WTC11 (cell line): ENCODE measurements at regions not wholly inside any gene's neighbourhood (a gene's known extent, or its start where the extent isn't known, plus 50 kb on each side); places are given as distances from the start of the nearest gene placed in this dataset.

Source experiments
- ATAC-seq: fragments of 200-7000 bp; cut with Tn5 transposase; 2 replicates; pipeline ENCODE4 v1.10.0; 2021; ENCODE audit warnings: mild to moderate bottlenecking, moderate library complexity
- CTCF ChIA-PET: fragments of 300-600 bp; sonication (Branson Sonifier 250); formaldehyde crosslinking; loops from one replicate; lab custom pipeline; 2021; ENCODE audit warnings: antibody characterized with exemption; lab: Charles Lee
- POLR2A ChIA-PET: fragments of 350-600 bp; sonication (Branson Sonifier 250); formaldehyde crosslinking; loops from one replicate; lab custom pipeline; 2021; ENCODE audit warnings: antibody characterized with exemption; lab: Charles Lee
- DNase-seq: peaks from one replicate; pipeline ENCODE4 v3.0.0; 2021; ENCODE audit warnings: low spot score
- H3K27ac Mint-ChIP-seq: 2 replicates; pipeline ENCODE4 v1.8.0; 2021; ENCODE audit warnings: mixed read lengths
- H3K27me3 Mint-ChIP-seq: 2 replicates; pipeline ENCODE4 v1.8.0; 2021; ENCODE audit warnings: low read depth, mild to moderate bottlenecking, moderate library complexity, mixed read lengths
- H3K36me3 Mint-ChIP-seq: 2 replicates; pipeline ENCODE4 v1.8.0; 2021; ENCODE audit warnings: mixed read lengths
- H3K4me1 Mint-ChIP-seq: 2 replicates; pipeline ENCODE4 v1.8.0; 2022; ENCODE audit warnings: mixed read lengths
- H3K4me3 Mint-ChIP-seq: 2 replicates; pipeline ENCODE4 v1.8.0; 2021; ENCODE audit warnings: mild to moderate bottlenecking, moderate library complexity, mixed read lengths
- H3K9me3 Mint-ChIP-seq: 2 replicates; pipeline ENCODE4 v1.8.0; 2021; ENCODE audit warnings: mixed read lengths
- ATF1 ChIP-seq: sonication (generic); formaldehyde crosslinking; IDR thresholded peaks from 2 replicates; pipeline ENCODE4 v1.8.1; 2023; ENCODE audit warnings: mild to moderate bottlenecking, moderate library complexity, missing genetic modification reagents
- CDX4 ChIP-seq: fragments of 250-450 bp; sonication (Bioruptor Pico); IDR thresholded peaks from 2 replicates; pipeline ENCODE4 v1.9.0; 2021; ENCODE audit warnings: moderate library complexity, mild to moderate bottlenecking, inconsistent platforms, borderline replicate concordance
- CREB1 ChIP-seq: sonication (generic); formaldehyde crosslinking; IDR thresholded peaks from 2 replicates; pipeline ENCODE4 v1.8.0; 2023; ENCODE audit warnings: mild to moderate bottlenecking, missing genetic modification reagents
- E2F4 ChIP-seq: sonication (generic); formaldehyde crosslinking; IDR thresholded peaks from 2 replicates; pipeline ENCODE4 v1.8.1; 2022; ENCODE audit warnings: low read depth, mild to moderate bottlenecking, moderate library complexity, missing genetic modification reagents, borderline replicate concordance
- FOXP1 ChIP-seq: sonication (generic); formaldehyde crosslinking; IDR thresholded peaks from 2 replicates; pipeline ENCODE4 v1.8.0; 2022; ENCODE audit warnings: missing genetic modification reagents, mild to moderate bottlenecking, moderate library complexity, borderline replicate concordance
- KAT7 ChIP-seq: sonication (generic); formaldehyde crosslinking; IDR thresholded peaks from 2 replicates; pipeline ENCODE4 v1.8.1; 2023; ENCODE audit warnings: missing genetic modification reagents, mild to moderate bottlenecking, borderline replicate concordance
- MYBL2 ChIP-seq: sonication (generic); formaldehyde crosslinking; IDR thresholded peaks from 2 replicates; pipeline ENCODE4 v1.8.1; 2023; ENCODE audit warnings: mild to moderate bottlenecking, moderate library complexity, missing genetic modification reagents
- NR1H2 ChIP-seq: sonication (generic); formaldehyde crosslinking; IDR thresholded peaks from 2 replicates; pipeline ENCODE4 v1.9.0; 2021; ENCODE audit warnings: mild to moderate bottlenecking, moderate library complexity, missing genetic modification reagents
- SMAD3 ChIP-seq: sonication (generic); formaldehyde crosslinking; IDR thresholded peaks from 2 replicates; pipeline ENCODE4 v1.8.0; 2022; ENCODE audit warnings: missing genetic modification reagents, mild to moderate bottlenecking, borderline replicate concordance
- USF1 ChIP-seq: sonication (generic); formaldehyde crosslinking; IDR thresholded peaks from 2 replicates; pipeline ENCODE4 v1.8.0; 2022; ENCODE audit warnings: mild to moderate bottlenecking, missing genetic modification reagents
- USF2 ChIP-seq: sonication (generic); formaldehyde crosslinking; IDR thresholded peaks from 2 replicates; pipeline ENCODE4 v1.8.1; 2023; ENCODE audit warnings: mild to moderate bottlenecking, missing genetic modification reagents, moderate library complexity
- ZNF138 ChIP-seq: sonication (generic); formaldehyde crosslinking; conservative IDR thresholded peaks from 2 replicates; pipeline ENCODE4 v1.8.1; 2022; ENCODE audit warnings: mild to moderate bottlenecking, moderate library complexity, missing genetic modification reagents
- ZNF512 ChIP-seq: sonication (generic); formaldehyde crosslinking; IDR thresholded peaks from 2 replicates; pipeline ENCODE4 v1.8.1; 2022; ENCODE audit warnings: missing genetic modification reagents, borderline replicate concordance

GRCh38 chr5:20476016-20476415 is 488.0 kb upstream of the CDH18 start:
- no peak overlapping the region for H3K27ac Mint-ChIP-seq
- DNase-seq (no peak), ATAC-seq (no peak)
- no peaks in the 10 kb centered on the region for H3K27me3 Mint-ChIP-seq
- H3K36me3 Mint-ChIP-seq = no peaks in the 10 kb centered on the region
- POLR2A ChIA-PET = no interaction called here
- no peaks in the 10 kb centered on the region for H3K9me3 Mint-ChIP-seq
- CTCF ChIA-PET = no interaction called here
- no peaks in the 10 kb centered on the region for H3K4me1 Mint-ChIP-seq
- no peak overlapping the region for H3K4me3 Mint-ChIP-seq
- TF ChIP-seq USF1 (CRISPR knock-in tag) (no peak), CREB1 (CRISPR knock-in tag) (no peak), ZNF138 (CRISPR knock-in tag) (no peak), ATF1 (CRISPR knock-in tag) (no peak)

- TF ChIP-seq USF2 (no peak), KAT7 (CRISPR knock-in tag) (no peak), CDX4 (CRISPR knock-in tag) (no peak)
- no peak for ATAC-seq
- POLR2A ChIA-PET = no interaction called here
- Mint-ChIP-seq H3K27me3 (no peaks in the 10 kb centered on the region), H3K9me3 (no peaks in the 10 kb centered on the region), H3K27ac (no peak overlapping the region), H3K4me1 (no peaks in the 10 kb centered on the region), H3K4me3 (no peak overlapping the region), H3K36me3 (no peaks in the 10 kb centered on the region)
- DNase-seq = no peak
- CTCF ChIA-PET = no interaction called here
Measured at GRCh38 chr5:20470997-20471396, 483.0 kb upstream of the CDH18 start.

GRCh38 chr5:20469792-20470191 is 481.8 kb upstream of the CDH18 start:
- DNase-seq = no peak
- H3K27me3 Mint-ChIP-seq = no peaks in the 10 kb centered on the region
- ChIA-PET POLR2A (no interaction called here), CTCF (no interaction called here)
- H3K4me1 Mint-ChIP-seq = no peaks in the 10 kb centered on the region
- H3K4me3 Mint-ChIP-seq = no peak overlapping the region
- no peak overlapping the region for H3K27ac Mint-ChIP-seq
- H3K36me3 Mint-ChIP-seq = no peaks in the 10 kb centered on the region
- ATAC-seq = no peak
- TF ChIP-seq ZNF512 (CRISPR knock-in tag) = no peak
- no peak for TF ChIP-seq NR1H2
- TF ChIP-seq FOXP1 (CRISPR knock-in tag) = no peak
- H3K9me3 Mint-ChIP-seq = no peaks in the 10 kb centered on the region

GRCh38 chr5:20469390-20469789 is 481.4 kb upstream of the CDH18 start:
- Mint-ChIP-seq H3K27ac (no peak overlapping the region), H3K9me3 (no peaks in the 10 kb centered on the region), H3K36me3 (no peaks in the 10 kb centered on the region), H3K27me3 (no peaks in the 10 kb centered on the region), H3K4me1 (no peaks in the 10 kb centered on the region), H3K4me3 (no peak overlapping the region)
- ChIA-PET CTCF (no interaction called here), POLR2A (no interaction called here)
- no peak for ATAC-seq
- no peak for TF ChIP-seq MYBL2
- TF ChIP-seq E2F4 (CRISPR knock-in tag) = no peak
- no peak for TF ChIP-seq SMAD3 (CRISPR knock-in tag)
- TF ChIP-seq, all 79 proteins: peak for 0
- DNase-seq = no peak
